SK-N-SH (cell line): ENCODE measurements at regions not wholly inside any gene's neighbourhood (a gene's known extent, or its start where the extent isn't known, plus 50 kb on each side); places are given as distances from the start of the nearest gene placed in this dataset.

Source experiments
- CTCF ChIA-PET: fragments of 300-600, 350-600 bp; formaldehyde crosslinking; extraction: SDS; loops from one replicate; lab custom pipeline; 2021; lab: Yijun Ruan, JAX
- POLR2A ChIA-PET: fragments of 350-600 bp; sonication (Branson Sonifier 250); formaldehyde crosslinking; extraction: SDS; loops from one replicate; lab custom pipeline; 2020; ENCODE audit warnings: antibody characterized with exemption, inconsistent platforms; lab: Yijun Ruan, JAX
- DNase-seq: peaks from one replicate; pipeline ENCODE4 v3.0.0; 2012
- H2AFZ ChIP-seq: fragments of 200-600 bp; sonication (generic); 2 replicates; pipeline ENCODE4 v1.8.1; 2016; ENCODE audit warnings: antibody characterized with exemption, mild to moderate bottlenecking, low read depth
- H3F3A ChIP-seq: fragments of 200-600 bp; sonication (generic); replicated peaks from 2 replicates; pipeline ENCODE3; 2016; ENCODE audit warnings: antibody characterized with exemption, mild to moderate bottlenecking; ENCODE audit not compliant: insufficient read depth
- H3K27ac ChIP-seq, 2 experiments: fragments of 200-500 bp in 1 of 2; fragments of 200-600 bp in 1 of 2; sonication (Bioruptor generic) in 1 of 2; sonication (generic), shearing (Covaris generic) in 1 of 2; 2 replicates each; pipeline versions ENCODE4 v1.5.1 to v1.6.1; 2014 to 2016; ENCODE audit warnings: low read depth in 2 of 2, inconsistent platforms in 1 of 2, low read length in 1 of 2, mild to moderate bottlenecking in 1 of 2, mixed read lengths in 1 of 2
- H3K27me3 ChIP-seq: fragments of 200-600 bp; sonication (generic), shearing (Covaris generic); 2 replicates; pipeline ENCODE4 v1.6.1; 2016; ENCODE audit warnings: mixed run types; ENCODE audit not compliant: insufficient read depth
- H3K36me3 ChIP-seq, 2 experiments: fragments of 200-500 bp in 1 of 2; fragments of 200-600 bp in 1 of 2; sonication (Bioruptor generic) in 1 of 2; sonication (generic) in 1 of 2; replicated peaks in 1 of 2; 2 replicates each; pipeline versions ENCODE3 to v1.5.1; 2014 to 2016; ENCODE audit warnings: low read length in 1 of 2, mild to moderate bottlenecking in 1 of 2; ENCODE audit not compliant: insufficient read depth in 2 of 2, control insufficient read depth in 1 of 2
- H3K4me1 ChIP-seq, 2 experiments: fragments of 200-500 bp in 1 of 2; fragments of 200-600 bp in 1 of 2; sonication (Bioruptor generic) in 1 of 2; sonication (generic), shearing (Covaris generic) in 1 of 2; 2 replicates each; pipeline versions ENCODE4 v1.5.1 to v1.6.1; 2014 to 2016; ENCODE audit warnings: low read depth in 1 of 2, low read length in 1 of 2, mixed run types in 1 of 2; ENCODE audit not compliant: insufficient read depth in 2 of 2, control insufficient read depth in 1 of 2
- H3K4me2 ChIP-seq: fragments of 200-600 bp; sonication (generic), shearing (Covaris generic); 2 replicates; pipeline ENCODE4 v1.6.1; 2017; ENCODE audit warnings: mixed run types
- H3K4me3 ChIP-seq, 2 experiments: fragments of 200-500 bp in 1 of 2; fragments of 200-600 bp in 1 of 2; sonication (Bioruptor generic) in 1 of 2; sonication (generic), shearing (Covaris generic) in 1 of 2; 2 replicates each; pipeline versions ENCODE4 v1.5.1 to v1.8.1; 2014 to 2016; ENCODE audit warnings: low read depth in 2 of 2, inconsistent platforms in 1 of 2, low read length in 1 of 2, mild to moderate bottlenecking in 1 of 2, mixed read lengths in 1 of 2, moderate library complexity in 1 of 2
- H3K79me2 ChIP-seq: fragments of 200-600 bp; sonication (generic); 2 replicates; pipeline ENCODE4 v1.8.1; 2017; ENCODE audit warnings: mild to moderate bottlenecking; ENCODE audit not compliant: insufficient read depth
- H3K9ac ChIP-seq: fragments of 200-600 bp; sonication (generic); 2 replicates; pipeline ENCODE4 v1.6.1; 2017; ENCODE audit warnings: mixed run types
- H3K9me2 ChIP-seq: fragments of 200-600 bp; sonication (generic); 2 replicates; pipeline ENCODE4 v1.6.1; 2017; ENCODE audit warnings: mixed run types
- H3K9me3 ChIP-seq: fragments of 200-600 bp; sonication (generic); 2 replicates; pipeline ENCODE4 v1.6.1; 2017; ENCODE audit warnings: mixed run types, mild to moderate bottlenecking, moderate library complexity
- H4K20me1 ChIP-seq: fragments of 200-600 bp; sonication (generic); 2 replicates; pipeline ENCODE4 v1.6.1; 2017; ENCODE audit warnings: mild to moderate bottlenecking, mixed run types; ENCODE audit not compliant: insufficient read depth
- CHD2 ChIP-seq: fragments of 150-350 bp; IDR thresholded peaks from 2 replicates; pipeline ENCODE4 v1.6.1; 2018; ENCODE audit warnings: low read length; ENCODE audit not compliant: partially characterized antibody
- ELF1 ChIP-seq: IDR thresholded peaks from 2 replicates; pipeline ENCODE4 v1.4.0; 2012
- EZH2phosphoT487 ChIP-seq: fragments of 200-600 bp; sonication (generic); IDR thresholded peaks from 2 replicates; pipeline ENCODE4 v1.6.1; 2017; ENCODE audit warnings: low read depth, mixed run types, mild to moderate bottlenecking, antibody characterized with exemption, moderate library complexity, borderline replicate concordance
- FOSL2 ChIP-seq: IDR thresholded peaks from 2 replicates; pipeline ENCODE4 v1.4.0; 2012; ENCODE audit warnings: low read depth, mild to moderate bottlenecking, moderate library complexity, borderline replicate concordance
- FOXJ3 ChIP-seq: sonication (generic); formaldehyde crosslinking; IDR thresholded peaks from 2 replicates; pipeline ENCODE4 v1.5.1; 2020; ENCODE audit warnings: mild to moderate bottlenecking, missing genetic modification reagents
- GABPA ChIP-seq: IDR thresholded peaks from 2 replicates; pipeline ENCODE4 v1.4.0; 2012; ENCODE audit warnings: low read depth, mild to moderate bottlenecking
- GATA2 ChIP-seq: sonication (generic); formaldehyde crosslinking; IDR thresholded peaks from 2 replicates; pipeline ENCODE4 v1.5.0; 2020; ENCODE audit warnings: mild to moderate bottlenecking, missing genetic modification reagents
- MXI1 ChIP-seq: IDR thresholded peaks from 2 replicates; pipeline ENCODE4 v1.6.1; 2012; ENCODE audit warnings: mild to moderate bottlenecking, low read depth, low read length, improper control_type of control experiment
- NFIC ChIP-seq: IDR thresholded peaks from 2 replicates; pipeline ENCODE4 v1.4.0; 2012; ENCODE audit warnings: borderline replicate concordance
- NRF1 ChIP-seq: IDR thresholded peaks from 2 replicates; pipeline ENCODE4 v1.6.1; 2012; ENCODE audit warnings: low read depth, mild to moderate bottlenecking, low read length
- RCOR1 ChIP-seq: fragments of 150-350 bp; IDR thresholded peaks from 2 replicates; pipeline ENCODE4 v1.6.1; 2017; ENCODE audit warnings: antibody characterized with exemption, low read length
- RFX5 ChIP-seq: IDR thresholded peaks from 2 replicates; pipeline ENCODE4 v1.6.1; 2012; ENCODE audit warnings: mild to moderate bottlenecking, improper control_type of control experiment, low read length
- SIN3A ChIP-seq: IDR thresholded peaks from 2 replicates; pipeline ENCODE4 v1.6.1; 2012; ENCODE audit warnings: low read depth, mild to moderate bottlenecking, low read length, moderate library complexity, borderline replicate concordance
- SMC3 ChIP-seq: IDR thresholded peaks from 2 replicates; pipeline ENCODE4 v1.6.1; 2012; ENCODE audit warnings: low read depth, low read length, improper control_type of control experiment
- TAF1 ChIP-seq: IDR thresholded peaks from 2 replicates; pipeline ENCODE4 v1.6.1; 2012; ENCODE audit warnings: low read depth, mild to moderate bottlenecking, low read length, moderate library complexity, borderline replicate concordance
- TCF12 ChIP-seq: IDR thresholded peaks from 2 replicates; pipeline ENCODE4 v1.4.0; 2012
- TEAD4 ChIP-seq: IDR thresholded peaks from 2 replicates; pipeline ENCODE4 v1.4.0; 2012; ENCODE audit warnings: mild to moderate bottlenecking, borderline replicate concordance; ENCODE audit not compliant: insufficient read depth
- YY1 ChIP-seq: IDR thresholded peaks from 2 replicates; pipeline ENCODE4 v1.4.0; 2012; ENCODE audit warnings: low read depth, mild to moderate bottlenecking
- WGBS: methylation state at CpG from one replicate; pipeline ENCODE4 v1.1.6; 2017; ENCODE audit warnings: low lambda C conversion rate; 5-methylcytosine and 5-hydroxymethylcytosine counted together
- TF ChIP-seq, protein P1 (sequence below): IDR thresholded peaks from 2 replicates; pipeline ENCODE4 v1.4.0; 2012; ENCODE audit warnings: low read depth, borderline replicate concordance
- TF ChIP-seq, protein P2 (sequence below): IDR thresholded peaks from 2 replicates; pipeline ENCODE4 v1.6.1; 2012; ENCODE audit warnings: mild to moderate bottlenecking, low read depth, low read length, moderate library complexity
- TF ChIP-seq, protein P3 (sequence below): fragments of 150-350 bp; IDR thresholded peaks from 2 replicates; pipeline ENCODE4 v1.6.1; 2017; ENCODE audit warnings: antibody characterized with exemption, low read length, low read depth, borderline replicate concordance

DNA sequence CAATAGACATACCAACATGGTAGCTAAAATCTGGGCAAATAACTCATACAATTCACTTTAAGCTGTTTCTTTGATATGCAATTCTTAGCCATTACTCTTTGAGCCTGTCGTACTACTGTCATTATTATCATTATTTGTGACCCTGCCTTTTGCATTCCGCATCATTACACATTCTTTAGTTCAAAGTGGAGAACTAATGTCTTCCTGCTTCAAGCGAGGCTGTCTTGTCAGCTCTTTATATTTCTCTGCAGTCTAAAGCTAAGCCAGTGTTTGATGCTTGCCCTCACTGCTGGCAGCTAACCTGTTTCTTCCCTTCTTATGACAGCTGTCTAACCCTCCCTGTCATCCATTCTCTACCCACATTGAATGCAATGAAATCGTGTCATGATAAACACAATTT, 186.8 kb downstream of the FAT4 start:
- peaks cover 10% of the 10 kb centered on the region for H3F3A ChIP-seq
- H3K9me3 ChIP-seq = no peaks in the 10 kb centered on the region
- H3K27ac ChIP-seq = no peak overlapping the region
- no peaks in the 10 kb centered on the region for H3K79me2 ChIP-seq
- H3K36me3 ChIP-seq = no peaks in the 10 kb centered on the region
- no peak for DNase-seq
- ChIA-PET CTCF (no interaction called here), POLR2A (no interaction called here)
- no peak overlapping the region for H3K4me3 ChIP-seq
- no peak overlapping the region for H3K4me2 ChIP-seq
- WGBS = 53% methylated on average over 4 of the region's 4 CpGs
- no peaks in the 10 kb centered on the region for H3K27me3 ChIP-seq
- no peaks in the 10 kb centered on the region for H3K9me2 ChIP-seq
- TF ChIP-seq CHD2 = no peak
- TF ChIP-seq NFIC = no peak
- peak overlapping the region; percentile 16; the same call in 1 of the 2 replicates for H2AFZ ChIP-seq
- no peak overlapping the region for H3K9ac ChIP-seq
- H3K4me1 ChIP-seq = no peaks in the 10 kb centered on the region; a peak in 1 of 4 replicates
- no peaks in the 10 kb centered on the region for H4K20me1 ChIP-seq

DNA sequence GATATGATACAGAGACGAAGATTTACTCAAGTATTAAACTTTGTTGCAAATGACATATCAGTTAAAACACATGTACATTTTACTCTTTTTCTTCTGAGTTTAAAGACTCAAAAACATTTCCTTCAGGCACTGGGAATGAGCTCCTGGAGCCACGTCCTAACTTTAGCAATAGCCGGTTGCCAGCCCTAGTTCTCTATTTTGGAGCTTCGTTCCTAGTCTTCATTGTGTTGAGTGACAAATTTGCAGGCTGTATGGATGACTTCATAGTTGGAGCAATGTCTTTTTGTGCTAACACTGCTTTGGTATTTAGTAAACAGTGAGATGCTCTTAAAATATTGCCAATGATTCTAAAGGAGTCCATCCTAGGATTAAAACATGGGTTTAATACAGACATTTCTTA, 190.9 kb downstream of the FAT4 start:
- H3K27ac ChIP-seq = no peak overlapping the region
- H3K4me2 ChIP-seq = no peak overlapping the region
- H3K9me2 ChIP-seq = no peaks in the 10 kb centered on the region
- no peaks in the 10 kb centered on the region for H3K79me2 ChIP-seq
- H3K27me3 ChIP-seq = no peaks in the 10 kb centered on the region
- no peaks in the 10 kb centered on the region for H3F3A ChIP-seq
- DNase-seq = no peak
- H3K4me1 ChIP-seq = no peaks in the 10 kb centered on the region
- POLR2A ChIA-PET = no interaction called here
- WGBS = 64% methylated on average over 4 of the region's 4 CpGs
- no peaks in the 10 kb centered on the region for H4K20me1 ChIP-seq
- CTCF ChIA-PET = no interaction called here
- no peak overlapping the region for H3K9ac ChIP-seq
- H3K36me3 ChIP-seq = no peaks in the 10 kb centered on the region
- H2AFZ ChIP-seq = no peak overlapping the region
- no peaks in the 10 kb centered on the region for H3K9me3 ChIP-seq
- H3K4me3 ChIP-seq = no peak overlapping the region
- TF ChIP-seq YY1 = no peak
- TF ChIP-seq, protein P1, sequence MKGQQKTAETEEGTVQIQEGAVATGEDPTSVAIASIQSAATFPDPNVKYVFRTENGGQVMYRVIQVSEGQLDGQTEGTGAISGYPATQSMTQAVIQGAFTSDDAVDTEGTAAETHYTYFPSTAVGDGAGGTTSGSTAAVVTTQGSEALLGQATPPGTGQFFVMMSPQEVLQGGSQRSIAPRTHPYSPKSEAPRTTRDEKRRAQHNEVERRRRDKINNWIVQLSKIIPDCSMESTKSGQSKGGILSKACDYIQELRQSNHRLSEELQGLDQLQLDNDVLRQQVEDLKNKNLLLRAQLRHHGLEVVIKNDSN = no peak
- TF ChIP-seq ELF1 = no peak
- no peak for TF ChIP-seq GABPA
- TF ChIP-seq, protein P2, sequence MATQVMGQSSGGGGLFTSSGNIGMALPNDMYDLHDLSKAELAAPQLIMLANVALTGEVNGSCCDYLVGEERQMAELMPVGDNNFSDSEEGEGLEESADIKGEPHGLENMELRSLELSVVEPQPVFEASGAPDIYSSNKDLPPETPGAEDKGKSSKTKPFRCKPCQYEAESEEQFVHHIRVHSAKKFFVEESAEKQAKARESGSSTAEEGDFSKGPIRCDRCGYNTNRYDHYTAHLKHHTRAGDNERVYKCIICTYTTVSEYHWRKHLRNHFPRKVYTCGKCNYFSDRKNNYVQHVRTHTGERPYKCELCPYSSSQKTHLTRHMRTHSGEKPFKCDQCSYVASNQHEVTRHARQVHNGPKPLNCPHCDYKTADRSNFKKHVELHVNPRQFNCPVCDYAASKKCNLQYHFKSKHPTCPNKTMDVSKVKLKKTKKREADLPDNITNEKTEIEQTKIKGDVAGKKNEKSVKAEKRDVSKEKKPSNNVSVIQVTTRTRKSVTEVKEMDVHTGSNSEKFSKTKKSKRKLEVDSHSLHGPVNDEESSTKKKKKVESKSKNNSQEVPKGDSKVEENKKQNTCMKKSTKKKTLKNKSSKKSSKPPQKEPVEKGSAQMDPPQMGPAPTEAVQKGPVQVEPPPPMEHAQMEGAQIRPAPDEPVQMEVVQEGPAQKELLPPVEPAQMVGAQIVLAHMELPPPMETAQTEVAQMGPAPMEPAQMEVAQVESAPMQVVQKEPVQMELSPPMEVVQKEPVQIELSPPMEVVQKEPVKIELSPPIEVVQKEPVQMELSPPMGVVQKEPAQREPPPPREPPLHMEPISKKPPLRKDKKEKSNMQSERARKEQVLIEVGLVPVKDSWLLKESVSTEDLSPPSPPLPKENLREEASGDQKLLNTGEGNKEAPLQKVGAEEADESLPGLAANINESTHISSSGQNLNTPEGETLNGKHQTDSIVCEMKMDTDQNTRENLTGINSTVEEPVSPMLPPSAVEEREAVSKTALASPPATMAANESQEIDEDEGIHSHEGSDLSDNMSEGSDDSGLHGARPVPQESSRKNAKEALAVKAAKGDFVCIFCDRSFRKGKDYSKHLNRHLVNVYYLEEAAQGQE = no peak
- no peak for TF ChIP-seq GATA2 (CRISPR knock-in tag)
- no peak for TF ChIP-seq MXI1
- no peak for TF ChIP-seq SMC3
- TF ChIP-seq TEAD4 = no peak
- TF ChIP-seq FOSL2 = no peak
- no peak for TF ChIP-seq RCOR1
- no peak for TF ChIP-seq TCF12
- TF ChIP-seq FOXJ3 (CRISPR knock-in tag) = no peak
- no peak for TF ChIP-seq TAF1
- TF ChIP-seq, protein P3, sequence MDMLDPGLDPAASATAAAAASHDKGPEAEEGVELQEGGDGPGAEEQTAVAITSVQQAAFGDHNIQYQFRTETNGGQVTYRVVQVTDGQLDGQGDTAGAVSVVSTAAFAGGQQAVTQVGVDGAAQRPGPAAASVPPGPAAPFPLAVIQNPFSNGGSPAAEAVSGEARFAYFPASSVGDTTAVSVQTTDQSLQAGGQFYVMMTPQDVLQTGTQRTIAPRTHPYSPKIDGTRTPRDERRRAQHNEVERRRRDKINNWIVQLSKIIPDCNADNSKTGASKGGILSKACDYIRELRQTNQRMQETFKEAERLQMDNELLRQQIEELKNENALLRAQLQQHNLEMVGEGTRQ = no peak
- no peak for TF ChIP-seq EZH2phosphoT487
- TF ChIP-seq RFX5 = no peak
- no peak for TF ChIP-seq NRF1
- no peak for TF ChIP-seq SIN3A
